Muscle layer of colon (tissue), 2 donors: ENCODE measurements at regions not wholly inside any gene's neighbourhood (a gene's known extent, or its start where the extent isn't known, plus 50 kb on each side); places are given as distances from the start of the nearest gene placed in this dataset.

Experiments
- H3K27ac ChIP-seq: one replicate; pipeline ENCODE4 v1.7.0; 2013; ENCODE audit warnings: low read depth, mild to moderate bottlenecking, low read length, moderate library complexity
- H3K27me3 ChIP-seq, 2 donors: one replicate each; pipeline ENCODE4 v1.7.0; 2013; ENCODE audit warnings: low read length in 2 of 2, mild to moderate bottlenecking in 2 of 2; ENCODE audit not compliant: insufficient read depth in 2 of 2, control insufficient read depth in 1 of 2
- H3K36me3 ChIP-seq: one replicate; pipeline ENCODE4 v1.7.0; 2013; ENCODE audit warnings: mild to moderate bottlenecking, low read length; ENCODE audit not compliant: insufficient read depth
- H3K4me1 ChIP-seq: one replicate; pipeline ENCODE4 v1.7.0; 2013; ENCODE audit warnings: mild to moderate bottlenecking, low read length; ENCODE audit not compliant: insufficient read depth
- H3K4me3 ChIP-seq, 2 donors: one replicate each; pipeline ENCODE4 v1.7.0; 2013; ENCODE audit warnings: low read length in 2 of 2, low read depth in 1 of 2, mild to moderate bottlenecking in 1 of 2, moderate library complexity in 1 of 2
- H3K9ac ChIP-seq: one replicate; pipeline ENCODE4 v1.7.0; 2013; ENCODE audit warnings: low read length
- H3K9me3 ChIP-seq: one replicate; pipeline ENCODE4 v1.7.0; 2013; ENCODE audit warnings: mild to moderate bottlenecking, low read length
- donor health status: abdominal sarcoma.
- donor health status: Adenocarcinoma of cecum.

DNA sequence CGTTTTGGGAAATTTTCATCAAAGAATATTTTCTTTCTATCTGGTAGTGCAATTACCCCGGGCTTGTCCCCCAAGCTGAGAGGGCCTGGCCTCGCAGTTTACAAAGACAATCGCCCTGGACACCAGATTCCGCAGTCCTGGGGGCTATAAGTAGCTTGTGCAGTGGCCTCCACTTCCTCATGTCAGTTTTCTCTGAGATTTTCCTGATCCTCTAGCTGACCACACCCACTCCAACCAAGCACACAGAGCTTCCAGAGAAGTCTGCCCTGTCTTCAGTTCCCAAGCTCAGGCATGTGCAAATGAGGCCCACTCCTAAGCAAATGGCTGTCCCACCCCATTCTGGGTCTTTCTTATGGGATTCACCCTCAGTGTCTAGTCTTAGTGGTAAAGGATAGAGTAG, 245.3 kb downstream of the MAFB start:
- Histone ChIP-seq H3K9ac (no peak overlapping the region), H3K27ac (no peak overlapping the region)

DNA sequence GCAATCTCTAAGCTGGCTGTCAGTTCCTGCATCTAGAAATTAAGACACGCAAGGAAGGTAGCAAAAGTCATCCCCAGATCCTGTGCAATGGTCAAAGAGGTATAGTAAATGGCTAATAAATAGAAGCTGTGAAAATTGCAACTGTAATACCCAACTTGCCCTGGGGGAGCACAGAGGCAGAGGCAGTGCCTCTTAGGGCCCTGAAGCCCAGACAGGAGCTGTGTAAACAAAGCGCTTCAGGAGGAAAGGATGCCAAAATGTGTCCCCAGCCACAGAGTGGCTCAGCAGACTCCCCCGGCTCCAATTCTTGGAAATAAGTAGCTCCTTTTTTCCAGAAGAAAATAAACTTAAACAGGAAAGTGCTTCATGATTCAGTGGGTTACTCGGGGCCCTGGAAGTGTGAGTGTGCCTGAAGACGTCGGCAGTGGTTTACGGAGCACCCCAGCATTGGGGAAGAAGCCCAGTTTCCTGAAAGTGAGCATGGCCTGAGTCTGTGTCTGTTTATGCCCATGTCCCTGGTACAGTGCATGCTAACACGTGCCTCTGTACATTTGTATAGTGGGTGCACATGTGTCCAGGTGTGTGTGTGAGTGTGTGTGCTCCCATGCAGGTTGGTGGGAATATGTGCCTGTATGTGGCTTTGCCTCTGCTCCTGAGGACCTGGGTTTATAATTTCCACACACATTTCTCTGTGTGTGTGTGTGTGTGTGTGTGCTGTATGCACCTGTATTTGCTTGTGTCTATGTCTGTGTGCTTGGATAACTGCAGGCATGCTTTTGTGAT, 246.7 kb downstream of the MAFB start:
- no peaks in the 10 kb centered on the region for H3K36me3 ChIP-seq
- no peaks in the 10 kb centered on the region for H3K9me3 ChIP-seq
- H3K4me3 ChIP-seq, result no peak overlapping the region
- no peak overlapping the region for H3K27ac ChIP-seq
- H3K27me3 ChIP-seq, result peaks cover 0 to 5% of the 10 kb centered on the region in 2 donors
- H3K9ac ChIP-seq, result no peak overlapping the region
- peaks cover 10% of the 10 kb centered on the region for H3K4me1 ChIP-seq

More for the DNA sequence above, 245.3 kb downstream of the MAFB start:
- Histone ChIP-seq H3K4me3 (no peak overlapping the region), H3K4me1 (peaks cover 10% of the 10 kb centered on the region), H3K27me3 (peaks cover 0 to 5% of the 10 kb centered on the region in 2 donors), H3K9me3 (no peaks in the 10 kb centered on the region), H3K36me3 (no peaks in the 10 kb centered on the region)

GRCh38 chr20:40441771-40442170, 247.3 kb downstream of the MAFB start:
- Histone ChIP-seq H3K4me1 (peaks cover 10% of the 10 kb centered on the region), H3K36me3 (no peaks in the 10 kb centered on the region), H3K4me3 (no peak overlapping the region), H3K27me3 (peaks cover 0 to 5% of the 10 kb centered on the region in 2 donors), H3K27ac (no peak overlapping the region), H3K9me3 (no peaks in the 10 kb centered on the region), H3K9ac (no peak overlapping the region)

- Histone ChIP-seq H3K27ac (no peak overlapping the region), H3K4me1 (peaks cover 10% of the 10 kb centered on the region), H3K36me3 (no peaks in the 10 kb centered on the region)
Measured at GRCh38 chr20:40438161-40438830, 250.7 kb downstream of the MAFB start.

GRCh38 chr20:40436011-40436410, 253.0 kb downstream of the MAFB start:
- Histone ChIP-seq H3K4me1 (no peaks in the 10 kb centered on the region), H3K9ac (no peak overlapping the region), H3K36me3 (no peaks in the 10 kb centered on the region), H3K27ac (no peak overlapping the region), H3K27me3 (no peaks in the 10 kb centered on the region), H3K4me3 (no peak overlapping the region), H3K9me3 (no peaks in the 10 kb centered on the region)

More at GRCh38 chr20:40438161-40438830, 250.7 kb downstream of the MAFB start:
- Histone ChIP-seq H3K9ac (no peak overlapping the region), H3K4me3 (no peak overlapping the region), H3K27me3 (no peaks in the 10 kb centered on the region), H3K9me3 (no peaks in the 10 kb centered on the region)

DNA sequence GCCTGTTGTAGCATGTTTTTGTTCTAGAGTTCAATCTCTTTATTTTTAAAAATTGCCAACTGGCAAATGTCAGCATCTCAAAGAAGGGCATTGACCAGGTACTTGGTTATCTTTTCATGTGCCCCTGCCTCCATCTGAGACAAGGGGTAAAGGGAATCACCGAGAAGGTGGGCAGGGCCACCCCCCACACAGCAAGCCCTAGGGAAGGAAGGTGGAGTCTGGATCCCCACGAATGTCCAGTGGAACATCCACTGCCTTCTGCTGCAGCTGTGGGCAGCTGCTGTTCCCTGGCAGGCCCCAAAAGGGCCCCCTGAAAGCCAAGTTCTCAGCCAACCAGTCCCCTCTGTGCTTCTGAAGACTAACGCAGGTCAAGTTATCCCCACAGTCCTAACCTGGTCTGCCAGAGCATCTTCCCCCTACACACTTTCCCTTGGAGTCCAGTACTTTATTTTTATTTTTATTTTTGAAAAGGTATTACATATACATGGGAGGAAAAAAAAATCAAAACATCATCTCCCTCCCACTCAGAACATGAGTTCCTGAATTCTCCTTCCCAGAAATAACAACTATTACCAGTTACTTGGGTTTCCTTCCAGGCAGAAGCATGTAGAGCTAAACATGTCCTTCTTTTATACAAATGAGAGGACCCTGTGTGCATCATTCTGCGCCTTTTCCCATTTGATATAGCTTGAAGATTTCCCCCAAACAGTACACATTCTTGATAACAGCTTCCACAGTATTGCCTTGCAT, 253.7 kb downstream of the MAFB start:
- H3K9ac ChIP-seq, result no peak overlapping the region
- H3K9me3 ChIP-seq, result no peaks in the 10 kb centered on the region
- H3K4me3 ChIP-seq, result no peak overlapping the region
- no peak overlapping the region for H3K27ac ChIP-seq
- no peaks in the 10 kb centered on the region for H3K27me3 ChIP-seq
- no peaks in the 10 kb centered on the region for H3K36me3 ChIP-seq
- no peaks in the 10 kb centered on the region for H3K4me1 ChIP-seq

- no peak overlapping the region for H3K9ac ChIP-seq
- no peaks in the 10 kb centered on the region for H3K27me3 ChIP-seq
- no peaks in the 10 kb centered on the region for H3K9me3 ChIP-seq
- no peak overlapping the region for H3K27ac ChIP-seq
- H3K4me1 ChIP-seq, result no peaks in the 10 kb centered on the region
- no peaks in the 10 kb centered on the region for H3K36me3 ChIP-seq
- H3K4me3 ChIP-seq, result no peak overlapping the region
Measured at GRCh38 chr20:40434122-40434521, 254.9 kb downstream of the MAFB start.

DNA sequence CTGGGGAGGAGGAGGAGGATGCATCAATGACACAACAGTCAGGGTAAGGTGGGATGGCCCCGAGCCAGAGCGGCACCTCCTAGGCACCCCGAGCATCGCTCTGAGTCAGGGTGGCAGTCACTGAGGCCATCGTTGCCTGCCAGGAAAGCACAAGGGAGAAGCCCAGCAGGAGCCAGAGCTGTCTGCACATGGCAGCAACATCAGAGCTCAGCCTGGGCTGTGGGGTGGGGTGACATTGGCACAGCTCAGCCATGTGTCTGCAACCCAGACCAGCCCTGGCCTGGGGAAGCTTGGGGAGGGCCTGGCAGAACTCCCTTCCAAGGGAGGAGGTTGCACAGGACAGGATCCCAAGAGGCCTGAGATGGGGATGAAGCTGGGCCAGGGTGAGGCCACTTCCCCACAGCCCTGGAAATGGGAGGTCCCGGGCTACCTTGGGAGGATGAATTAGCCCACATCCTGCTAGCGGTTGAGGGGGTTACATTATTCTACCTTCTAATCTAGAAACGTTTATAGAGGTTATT, 255.6 kb downstream of the MAFB start:
- H3K36me3 ChIP-seq, result no peaks in the 10 kb centered on the region
- no peaks in the 10 kb centered on the region for H3K27me3 ChIP-seq
- no peak overlapping the region for H3K27ac ChIP-seq
- H3K4me1 ChIP-seq, result no peaks in the 10 kb centered on the region
- H3K9ac ChIP-seq, result no peak overlapping the region
- no peaks in the 10 kb centered on the region for H3K9me3 ChIP-seq
- H3K4me3 ChIP-seq, result no peak overlapping the region

DNA sequence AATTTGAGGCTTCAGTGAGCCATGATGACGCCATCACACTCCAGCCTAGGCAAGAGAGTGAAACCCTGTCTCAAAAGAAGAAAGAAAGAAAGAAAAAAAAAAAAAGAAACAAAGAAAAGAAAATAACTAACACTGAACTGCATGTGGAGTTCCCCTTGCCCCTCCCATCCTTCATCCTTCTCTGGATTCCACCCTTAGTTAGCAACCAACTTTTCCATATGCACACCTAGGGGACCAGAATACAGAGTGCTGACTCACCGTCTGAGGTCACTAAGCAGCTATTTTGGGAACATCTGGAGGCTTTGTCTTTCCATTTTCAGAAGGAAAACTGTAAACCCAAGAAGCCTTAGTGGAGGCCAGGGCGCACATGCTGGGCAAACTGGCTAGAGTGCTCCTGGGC, 257.4 kb downstream of the MAFB start:
- no peak overlapping the region for H3K4me3 ChIP-seq
- H3K4me1 ChIP-seq, result no peaks in the 10 kb centered on the region
- H3K27me3 ChIP-seq, result no peaks in the 10 kb centered on the region
- no peak overlapping the region for H3K9ac ChIP-seq
- H3K27ac ChIP-seq, result no peak overlapping the region
- no peaks in the 10 kb centered on the region for H3K9me3 ChIP-seq
- no peaks in the 10 kb centered on the region for H3K36me3 ChIP-seq

DNA sequence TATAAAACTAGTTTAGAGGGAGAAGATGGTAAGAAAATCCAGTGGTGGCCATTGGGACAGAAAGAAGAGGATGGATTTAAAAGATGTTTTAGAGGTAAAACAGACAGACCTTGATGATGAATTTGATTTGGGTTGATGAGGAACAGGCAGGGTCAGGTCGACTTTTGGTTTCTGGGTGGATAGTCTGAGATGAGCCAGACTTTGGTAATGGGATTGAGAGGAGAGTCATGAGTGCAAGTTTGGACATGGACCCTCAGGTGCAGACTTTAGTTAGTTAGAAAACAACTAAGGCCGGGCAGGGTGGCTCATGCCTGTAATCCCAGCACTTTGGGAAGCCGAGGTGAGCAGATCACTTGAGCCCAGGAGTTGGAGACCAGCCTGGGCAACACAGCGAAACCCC, 257.9 kb downstream of the MAFB start:
- Histone ChIP-seq H3K27ac (no peak overlapping the region), H3K4me1 (no peaks in the 10 kb centered on the region), H3K9me3 (no peaks in the 10 kb centered on the region), H3K9ac (no peak overlapping the region), H3K36me3 (no peaks in the 10 kb centered on the region), H3K27me3 (no peaks in the 10 kb centered on the region), H3K4me3 (no peak overlapping the region)

- Histone ChIP-seq H3K36me3 (no peaks in the 10 kb centered on the region), H3K9ac (no peak overlapping the region), H3K4me1 (no peaks in the 10 kb centered on the region), H3K27ac (no peak overlapping the region), H3K9me3 (no peaks in the 10 kb centered on the region), H3K4me3 (no peak overlapping the region), H3K27me3 (no peaks in the 10 kb centered on the region)
Measured at GRCh38 chr20:40427026-40427425, 262.0 kb downstream of the MAFB start.
